OCI-M1 (cell line): ENCODE measurements at regions not wholly inside any gene's neighbourhood (a gene's known extent, or its start where the extent isn't known, plus 50 kb on each side); places are given as distances from the start of the nearest gene placed in this dataset.
"Not testable (repeated sequence)": the region's sequence is repeated elsewhere in the genome, so short reads cannot be mapped to it uniquely, and the experiment has no call there.

Experiments
- DNase-seq: peaks from one replicate; lab custom pipeline; 2025; lab: John Stamatoyannopoulos, UW

- not testable (repeated sequence) for DNase-seq
Measured at GRCh38 chr9:93879662-93880407, 75.3 kb downstream of the BARX1 start.

- DNase-seq, result no peak
Measured at GRCh38 chr9:93875330-93875729, 79.8 kb downstream of the BARX1 start.

GRCh38 chr9:93874242-93874641, 80.9 kb downstream of the BARX1 start:
- DNase-seq, result no peak

DNA sequence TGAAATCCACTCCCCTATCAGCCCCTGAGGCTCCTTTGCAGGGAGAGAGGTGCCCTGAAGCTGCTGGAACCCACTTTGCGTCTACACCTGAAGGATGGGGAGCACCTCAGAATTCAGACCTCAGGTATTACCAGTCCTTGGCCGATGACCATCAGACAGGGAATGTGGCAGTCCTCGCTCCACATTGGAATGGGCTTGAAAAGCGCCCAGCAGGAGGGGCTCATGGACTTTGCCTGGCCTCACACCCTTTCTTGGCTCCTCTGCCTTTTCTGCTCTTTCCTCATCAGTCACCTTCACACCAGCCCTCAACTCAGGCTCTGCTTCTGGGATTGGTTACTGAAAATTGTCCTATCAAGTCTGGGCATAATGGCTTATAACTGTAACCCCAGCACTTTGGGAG, 83.9 kb downstream of the BARX1 start:
- DNase-seq, result no peak

DNA sequence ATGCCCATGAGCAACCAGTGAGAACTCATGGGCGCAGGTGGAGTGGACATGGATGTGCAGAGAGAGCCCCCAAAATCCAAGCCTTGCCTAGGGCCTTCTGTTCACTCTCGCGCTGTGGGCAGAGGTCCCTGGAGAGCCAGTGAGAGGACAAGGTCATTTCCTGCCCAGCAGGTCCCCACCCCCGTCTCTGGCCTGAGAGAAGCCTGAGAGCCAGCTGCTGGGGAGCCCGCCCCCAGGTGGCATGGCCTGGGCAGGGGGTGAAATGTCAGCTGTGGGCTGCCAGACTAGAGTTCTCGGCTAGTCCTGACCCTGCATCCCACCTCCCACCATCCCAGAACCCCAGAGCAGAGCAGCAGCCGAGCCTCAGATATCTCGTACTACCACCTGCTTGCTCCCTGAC, 85.3 kb downstream of the BARX1 start:
- no peak for DNase-seq

GRCh38 chr9:93869088-93869487, 86.1 kb downstream of the BARX1 start:
- no peak for DNase-seq

- no peak for DNase-seq
Measured at GRCh38 chr9:93865716-93866115, 89.4 kb downstream of the BARX1 start.

DNA sequence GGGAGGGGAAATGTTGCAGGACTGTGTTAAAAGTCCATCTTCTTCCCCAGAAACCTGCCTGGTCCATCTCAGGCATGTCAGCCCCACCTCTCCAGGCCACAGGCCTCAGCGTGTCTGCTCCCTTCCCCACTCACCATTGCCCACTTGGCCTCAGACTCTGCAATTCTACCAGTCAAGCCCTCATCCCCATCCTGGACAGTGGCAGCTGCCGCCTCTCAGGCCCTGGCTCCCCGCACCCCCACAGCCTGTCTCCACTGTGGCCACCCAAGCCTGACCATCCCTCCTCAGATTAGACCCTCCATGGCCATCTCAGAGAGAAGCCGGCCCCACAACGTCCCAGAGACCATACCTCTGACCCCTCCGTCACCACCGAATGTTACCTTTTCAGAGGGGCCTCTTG, 89.9 kb downstream of the BARX1 start:
- DNase-seq, result no peak

DNA sequence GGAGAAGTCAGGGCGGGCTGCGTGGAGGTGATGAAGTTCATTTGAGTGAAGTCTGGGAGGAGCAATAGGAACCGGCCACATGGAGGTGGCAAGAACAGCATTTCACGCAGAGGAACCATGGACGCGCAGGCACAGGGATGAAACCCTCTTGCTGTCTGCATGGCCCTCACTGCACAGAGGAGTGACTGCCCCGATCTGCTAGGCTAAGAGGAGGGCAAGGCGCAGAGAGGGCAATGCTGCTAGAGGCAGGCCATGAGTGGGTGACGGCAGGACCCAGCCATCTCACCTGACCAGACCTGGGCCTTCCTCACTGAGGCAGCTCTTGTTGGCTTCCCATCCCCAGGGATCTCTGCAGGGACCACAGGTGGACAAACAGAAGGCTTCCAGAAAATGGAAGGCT, 90.3 kb downstream of the BARX1 start:
- DNase-seq, result no peak

DNA sequence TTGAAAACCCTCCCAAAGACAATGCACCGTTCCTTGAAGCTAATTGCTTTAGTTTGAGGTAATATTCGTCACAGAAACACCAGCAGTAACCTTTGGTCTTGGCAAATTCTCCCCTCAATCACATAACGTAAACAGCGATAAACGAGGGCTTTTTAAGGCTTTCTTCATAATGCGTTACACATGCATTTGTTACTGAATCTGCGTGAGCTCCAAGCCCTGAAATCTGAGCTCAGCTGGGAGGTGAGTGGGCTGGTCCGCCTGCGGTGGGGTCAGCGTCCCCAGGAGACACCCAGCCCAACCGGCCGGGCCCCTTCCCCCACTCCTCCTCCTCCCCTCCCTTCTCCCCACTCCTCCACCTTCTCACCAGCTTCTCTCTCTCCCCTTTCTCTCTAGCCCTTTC, 91.1 kb downstream of the BARX1 start:
- DNase-seq, result no peak

- no peak for DNase-seq
Measured at GRCh38 chr9:93862877-93863545, 92.1 kb downstream of the BARX1 start.

GRCh38 chr9:93861736-93862358, 93.3 kb downstream of the BARX1 start:
- no peak for DNase-seq

DNA sequence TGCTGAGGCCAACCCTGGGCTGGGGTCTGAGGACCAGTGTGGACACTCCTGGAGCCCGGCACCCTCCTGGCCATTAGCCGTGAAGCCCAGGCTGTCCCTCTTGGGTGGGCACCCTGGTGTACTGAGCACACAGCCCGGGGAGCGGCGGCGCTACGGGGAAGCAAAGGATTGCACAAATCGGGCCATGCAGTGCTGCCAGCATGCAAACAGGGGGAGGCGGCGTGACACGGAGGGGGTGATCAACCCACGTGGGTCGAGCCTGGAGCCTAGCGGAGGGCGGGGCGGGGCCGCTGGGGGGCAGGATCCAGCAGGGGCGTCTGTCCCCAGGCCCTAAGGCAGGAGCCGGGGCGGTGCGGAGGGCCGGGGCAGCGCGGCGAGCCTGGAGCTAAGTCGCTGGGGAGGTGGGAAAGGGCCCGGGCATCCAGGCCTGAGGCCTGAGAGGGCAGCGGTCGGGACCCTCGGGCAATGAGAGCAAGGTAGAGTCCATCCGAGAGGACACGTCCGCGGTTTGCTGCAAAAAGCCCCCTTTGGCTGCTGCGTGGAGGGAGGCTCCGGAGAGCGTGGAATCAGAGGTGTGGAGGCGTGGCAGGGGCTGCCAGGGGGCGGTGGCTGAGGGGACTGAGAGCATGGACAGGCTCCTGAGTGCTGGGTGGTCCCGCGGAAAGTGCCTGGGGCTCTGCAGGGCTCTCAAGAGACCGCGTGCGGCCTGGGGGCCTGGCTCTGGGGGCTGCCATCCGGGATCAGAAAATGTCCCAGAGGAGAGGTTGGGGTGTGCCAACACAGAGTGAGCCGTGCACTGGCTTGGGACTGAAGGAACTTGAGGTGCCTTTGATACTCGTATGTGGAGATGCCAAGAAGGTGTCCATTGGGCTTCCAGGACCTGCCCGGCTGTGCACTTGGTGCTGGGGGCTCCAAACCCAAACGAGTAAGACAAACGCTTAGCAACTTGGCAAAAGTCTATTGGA, 94.2 kb downstream of the BARX1 start:
- no peak for DNase-seq

DNA sequence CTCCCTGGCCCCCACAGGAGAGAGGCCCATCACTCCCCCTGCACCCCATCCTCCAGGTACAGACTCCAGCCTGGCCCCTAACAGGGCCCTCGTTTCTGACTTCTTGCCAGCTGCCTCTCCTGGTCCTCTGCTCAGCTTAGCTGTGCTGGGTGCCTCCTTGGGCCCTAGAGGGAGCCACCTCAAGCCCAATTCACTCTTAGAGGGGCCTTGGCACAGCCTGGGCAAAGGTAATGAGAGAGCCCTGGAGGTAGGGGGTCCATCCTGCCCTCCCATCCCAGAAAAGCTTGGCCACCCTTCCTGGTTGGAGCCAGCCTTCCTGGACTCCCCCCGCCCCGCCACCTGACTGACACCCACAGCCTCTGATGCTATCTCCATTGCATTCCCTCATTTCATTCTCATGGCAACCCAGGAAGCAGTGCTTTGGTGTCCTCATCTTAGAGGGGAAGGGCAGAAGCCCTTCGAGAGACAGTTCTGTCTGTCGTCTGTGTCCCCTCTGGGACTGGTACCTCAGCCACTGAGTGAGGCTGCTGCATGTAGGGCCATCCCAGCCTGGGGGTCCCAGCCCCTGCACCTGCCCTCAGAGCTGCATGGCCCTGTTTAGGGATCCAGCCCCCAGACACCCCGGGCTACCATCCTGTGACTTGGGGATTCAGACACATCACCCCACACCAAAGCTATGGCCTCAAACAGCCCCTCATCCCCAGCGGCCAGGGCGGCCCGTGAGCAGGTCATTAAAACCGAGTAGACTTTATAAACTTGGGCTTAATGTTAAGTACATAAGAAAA, 95.5 kb downstream of the BARX1 start:
- no peak for DNase-seq

GRCh38 chr9:93857528-93857927, 97.6 kb downstream of the BARX1 start:
- no peak for DNase-seq

GRCh38 chr9:93852728-93853127, 102.4 kb downstream of the BARX1 start:
- no peak for DNase-seq

GRCh38 chr9:93846349-93846748, 108.8 kb downstream of the BARX1 start:
- no peak for DNase-seq

GRCh38 chr9:93843396-93843795, 111.8 kb downstream of the BARX1 start:
- DNase-seq, result no peak

DNA sequence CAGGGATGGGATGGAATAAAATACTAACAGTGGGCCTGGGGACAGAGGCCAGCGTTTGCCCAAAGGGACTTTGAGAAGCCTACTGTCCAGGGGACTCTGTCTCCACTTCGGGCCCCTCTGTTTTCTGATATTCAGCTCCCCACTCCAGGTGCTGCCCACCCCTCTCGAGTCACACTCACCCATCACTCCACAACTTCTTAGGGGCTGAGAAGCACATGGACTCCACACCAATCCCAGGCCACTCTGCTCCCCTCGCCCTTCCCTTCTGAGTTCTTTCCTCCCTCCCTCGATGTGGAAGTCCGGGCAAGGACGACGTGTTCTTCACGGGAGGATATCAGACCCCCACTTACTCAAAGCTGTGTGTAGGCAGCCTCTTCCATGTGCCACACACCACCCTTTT, 124.5 kb downstream of the BARX1 start:
- no peak for DNase-seq

DNA sequence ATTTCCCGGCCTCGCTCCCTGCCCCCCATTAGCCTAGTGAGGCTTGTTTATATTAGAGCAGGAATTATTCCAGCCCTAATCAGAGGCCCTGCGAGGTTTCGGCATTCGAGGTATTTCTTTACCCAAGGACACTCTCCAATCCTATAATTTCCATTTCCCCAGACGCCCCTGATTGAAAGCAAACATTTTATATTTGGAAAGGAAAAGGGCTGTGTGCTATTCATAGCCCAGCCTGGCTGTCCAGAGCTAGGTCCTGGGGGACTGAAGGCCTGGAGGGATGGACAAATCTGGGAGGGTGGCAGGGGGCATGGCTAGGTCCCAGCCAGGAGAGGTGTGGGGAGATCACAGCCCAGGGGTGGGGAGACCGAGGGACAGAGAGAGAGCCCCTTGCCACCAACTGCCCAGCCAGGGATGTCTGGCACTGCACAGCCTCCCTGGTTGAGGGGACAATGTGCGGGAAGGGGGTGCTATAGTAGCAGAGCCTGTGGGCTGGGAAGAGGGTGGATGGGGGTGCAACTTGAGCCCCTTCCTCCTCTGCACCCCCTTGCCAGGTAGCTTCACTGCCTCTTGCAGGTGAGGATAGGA, 125.1 kb downstream of the BARX1 start:
- DNase-seq, result no peak
